GM10248 (cell line): ENCODE measurements at regions not wholly inside any gene's neighbourhood (a gene's known extent, or its start where the extent isn't known, plus 50 kb on each side); places are given as distances from the start of the nearest gene placed in this dataset.

Experiments used
- CTCF ChIA-PET: fragments of 300-600 bp; sonication (Branson Sonifier 250); formaldehyde crosslinking; extraction: SDS; loops from one replicate; lab custom pipeline; 2021; ENCODE audit warnings: antibody characterized with exemption; lab: Yijun Ruan, JAX
- POLR2A ChIA-PET: fragments of 350-650 bp; sonication (Branson Sonifier 250); formaldehyde crosslinking; extraction: SDS; loops from one replicate; lab custom pipeline; 2020; ENCODE audit warnings: antibody characterized with exemption; lab: Yijun Ruan, JAX
- DNase-seq: peaks from one replicate; pipeline ENCODE4 v3.0.0; 2012; ENCODE audit errors: extremely low spot score
- TF ChIP-seq, protein P1 (sequence below): IDR thresholded peaks from 2 replicates; pipeline ENCODE4 v1.5.1; 2012; ENCODE audit warnings: mild to moderate bottlenecking, low read depth; ENCODE audit errors: extremely low read depth, missing control alignments, control extremely low read depth

DNA sequence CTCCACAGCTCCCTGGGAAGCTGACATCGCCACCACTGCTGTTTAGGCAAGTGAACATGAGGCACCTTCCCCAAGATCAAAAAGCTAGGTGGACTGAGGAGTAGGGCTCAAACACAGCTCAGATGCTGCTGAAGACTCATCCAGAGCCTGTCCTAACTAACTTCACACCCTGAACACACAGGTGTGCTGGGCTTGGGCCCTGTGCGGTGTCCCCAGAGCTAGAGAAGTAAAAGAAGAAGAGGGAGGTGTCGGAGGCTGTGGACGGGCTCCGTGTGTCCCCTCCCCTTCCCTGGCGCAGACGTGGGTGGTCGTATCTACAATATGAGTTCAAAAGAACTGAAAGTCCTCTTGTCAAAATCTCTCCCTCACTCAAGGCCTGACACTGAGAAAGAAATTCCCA is 373.4 kb upstream of the MGMT start:
- CTCF ChIA-PET: no interaction called here
- no peak for DNase-seq
- TF ChIP-seq, protein P1, sequence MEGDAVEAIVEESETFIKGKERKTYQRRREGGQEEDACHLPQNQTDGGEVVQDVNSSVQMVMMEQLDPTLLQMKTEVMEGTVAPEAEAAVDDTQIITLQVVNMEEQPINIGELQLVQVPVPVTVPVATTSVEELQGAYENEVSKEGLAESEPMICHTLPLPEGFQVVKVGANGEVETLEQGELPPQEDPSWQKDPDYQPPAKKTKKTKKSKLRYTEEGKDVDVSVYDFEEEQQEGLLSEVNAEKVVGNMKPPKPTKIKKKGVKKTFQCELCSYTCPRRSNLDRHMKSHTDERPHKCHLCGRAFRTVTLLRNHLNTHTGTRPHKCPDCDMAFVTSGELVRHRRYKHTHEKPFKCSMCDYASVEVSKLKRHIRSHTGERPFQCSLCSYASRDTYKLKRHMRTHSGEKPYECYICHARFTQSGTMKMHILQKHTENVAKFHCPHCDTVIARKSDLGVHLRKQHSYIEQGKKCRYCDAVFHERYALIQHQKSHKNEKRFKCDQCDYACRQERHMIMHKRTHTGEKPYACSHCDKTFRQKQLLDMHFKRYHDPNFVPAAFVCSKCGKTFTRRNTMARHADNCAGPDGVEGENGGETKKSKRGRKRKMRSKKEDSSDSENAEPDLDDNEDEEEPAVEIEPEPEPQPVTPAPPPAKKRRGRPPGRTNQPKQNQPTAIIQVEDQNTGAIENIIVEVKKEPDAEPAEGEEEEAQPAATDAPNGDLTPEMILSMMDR: no peak
- POLR2A ChIA-PET: no interaction called here

DNA sequence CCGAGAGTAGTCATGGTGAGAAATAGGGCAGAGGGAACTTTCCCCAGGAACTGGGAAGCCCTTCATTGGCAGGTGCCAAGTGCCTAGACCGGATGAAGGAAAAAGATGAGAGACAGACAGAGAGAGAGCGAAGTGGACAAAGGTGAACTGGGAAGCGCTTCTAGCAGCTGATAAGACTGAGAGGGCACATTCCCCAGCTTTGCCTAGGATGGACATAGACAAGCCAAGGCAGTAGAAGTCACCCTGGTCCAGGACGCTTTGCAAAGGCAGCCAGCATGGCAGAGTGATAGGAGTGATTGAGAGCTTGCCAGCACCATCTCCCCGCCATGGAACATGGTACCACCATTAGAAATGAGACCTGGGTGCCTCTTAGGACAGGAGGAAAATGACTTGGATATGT is 372.8 kb upstream of the MGMT start:
- TF ChIP-seq, protein P1: no peak
- DNase-seq: no peak
- POLR2A ChIA-PET: no interaction called here
- CTCF ChIA-PET: no interaction called here

DNA sequence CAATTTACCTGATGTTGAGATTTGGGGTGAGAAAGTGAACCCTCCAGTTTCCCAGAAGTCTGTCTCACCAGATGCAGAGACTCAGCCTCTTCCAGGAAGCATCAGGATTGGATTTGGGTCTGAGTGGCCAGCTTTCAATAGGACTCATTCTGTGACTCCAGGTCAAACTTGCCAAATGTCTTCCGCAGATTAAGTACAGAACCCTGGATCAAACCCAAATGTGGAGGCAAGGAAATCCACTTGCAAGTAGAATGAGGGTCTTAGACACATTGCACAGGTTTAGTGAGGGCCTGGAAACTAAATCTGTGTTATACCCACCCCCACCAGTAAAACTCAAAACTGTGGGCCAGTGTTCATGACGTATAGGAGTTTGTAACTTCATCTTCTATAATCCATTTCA is 372.2 kb upstream of the MGMT start:
- POLR2A ChIA-PET: no interaction called here
- no peak for DNase-seq
- CTCF ChIA-PET: no interaction called here
- TF ChIP-seq, protein P1: no peak

DNA sequence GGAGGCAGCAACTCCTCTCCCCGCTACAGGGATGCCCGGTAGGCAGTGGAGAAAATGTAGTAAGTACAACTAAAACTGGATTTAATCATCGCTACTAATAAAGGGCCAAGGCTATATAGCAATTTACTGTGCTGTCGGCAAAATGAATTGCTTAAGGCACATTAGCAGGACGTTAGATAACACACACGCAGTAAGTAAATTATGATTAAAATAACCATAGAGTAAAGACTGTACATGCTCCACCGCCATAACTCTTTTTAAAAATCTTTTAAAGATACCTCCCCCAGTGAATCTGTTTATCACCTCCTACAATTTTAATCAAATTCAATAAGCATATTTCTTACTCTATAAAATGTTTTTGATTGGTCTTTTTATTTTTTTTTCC is 371.4 kb upstream of the MGMT start:
- POLR2A ChIA-PET: no interaction called here
- TF ChIP-seq, protein P1: no peak
- DNase-seq: no peak
- CTCF ChIA-PET: no interaction called here

DNA sequence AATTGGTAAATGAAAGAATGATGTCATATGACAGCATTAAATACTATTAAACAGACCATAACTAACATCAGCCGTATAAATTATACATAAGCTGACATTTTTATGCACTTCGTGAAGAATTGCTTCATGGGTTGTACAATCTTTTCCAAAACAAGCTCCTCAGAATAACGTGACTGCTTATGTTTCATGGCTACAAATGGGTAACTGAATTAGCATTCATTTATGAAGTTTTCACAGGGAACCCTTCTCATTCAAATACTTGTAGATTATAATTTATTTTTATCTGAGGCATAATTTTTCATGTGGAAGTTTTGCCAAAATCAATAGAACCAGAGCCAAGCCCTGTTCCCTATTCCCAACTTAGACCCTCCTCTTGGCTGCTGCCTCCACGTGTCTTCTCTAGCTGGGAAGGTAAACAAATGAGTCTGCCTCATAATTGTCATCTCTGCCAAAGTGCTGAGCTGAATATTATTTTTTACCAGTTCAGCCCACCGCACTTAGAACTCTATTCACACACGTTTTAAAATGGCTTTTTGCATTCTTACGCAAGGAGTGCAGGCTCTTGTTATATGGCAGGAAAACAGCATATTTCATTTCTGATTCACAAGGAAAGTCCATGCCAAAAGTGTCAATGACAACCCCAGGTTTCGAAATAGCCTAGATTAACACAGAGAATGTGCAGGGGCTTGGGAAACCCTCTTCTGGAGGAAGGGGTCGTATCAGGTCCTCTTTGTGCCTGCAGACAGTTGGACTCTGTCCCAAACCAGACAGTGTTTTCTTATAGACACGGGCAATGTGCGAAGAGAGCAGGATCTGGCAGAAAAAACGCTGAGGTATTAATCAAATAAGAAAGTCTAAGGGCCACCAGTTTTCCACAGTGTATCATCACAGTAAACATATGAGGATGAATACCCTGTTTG is 370.7 kb upstream of the MGMT start:
- TF ChIP-seq, protein P1: no peak
- DNase-seq: no peak
- POLR2A ChIA-PET: no interaction called here
- CTCF ChIA-PET: interaction anchor here (0.8 to 1.6 kb wide), 2 partner anchors 8 to 13 kb away, joined by 3 to 4 read pairs; no protein-coding TSS in a partner anchor

DNA sequence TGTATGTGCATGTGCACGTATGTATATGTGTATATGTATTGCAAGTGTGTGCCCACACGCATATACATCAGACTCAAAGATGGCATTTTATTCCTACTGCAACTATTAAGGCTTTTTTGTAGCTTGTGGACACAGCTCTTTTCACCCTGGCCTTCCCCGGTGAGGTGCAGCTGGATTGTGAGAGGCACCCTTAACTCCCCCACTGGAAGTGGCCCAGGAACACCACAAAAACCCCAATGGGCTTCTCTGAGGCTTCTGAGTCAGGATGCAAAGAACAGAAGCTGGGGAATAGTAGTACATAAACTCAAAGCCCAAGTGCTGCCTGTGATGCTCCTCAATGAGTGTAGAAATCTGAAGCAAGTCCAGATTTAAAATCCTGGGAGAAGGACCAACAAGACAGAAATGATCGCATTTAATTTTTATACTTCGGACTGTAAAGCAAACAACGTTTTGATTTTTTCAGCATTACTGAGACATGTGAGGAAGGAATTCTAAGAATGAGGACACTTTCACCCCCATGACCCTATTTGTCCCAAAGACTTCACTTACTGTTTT is 369.2 kb upstream of the MGMT start:
- ChIA-PET CTCF (interaction anchor here (1.6 kb wide), 1 partner anchor 10 kb away, joined by 4 read pairs; no protein-coding TSS in a partner anchor), POLR2A (no interaction called here)
- TF ChIP-seq, protein P1: no peak
- no peak for DNase-seq
